ENCODE measurements at regions not wholly inside any gene's neighbourhood (a gene's known extent, or its start where the extent isn't known, plus 50 kb on each side); places are given as distances from the start of the nearest gene placed in this dataset.

DNA sequence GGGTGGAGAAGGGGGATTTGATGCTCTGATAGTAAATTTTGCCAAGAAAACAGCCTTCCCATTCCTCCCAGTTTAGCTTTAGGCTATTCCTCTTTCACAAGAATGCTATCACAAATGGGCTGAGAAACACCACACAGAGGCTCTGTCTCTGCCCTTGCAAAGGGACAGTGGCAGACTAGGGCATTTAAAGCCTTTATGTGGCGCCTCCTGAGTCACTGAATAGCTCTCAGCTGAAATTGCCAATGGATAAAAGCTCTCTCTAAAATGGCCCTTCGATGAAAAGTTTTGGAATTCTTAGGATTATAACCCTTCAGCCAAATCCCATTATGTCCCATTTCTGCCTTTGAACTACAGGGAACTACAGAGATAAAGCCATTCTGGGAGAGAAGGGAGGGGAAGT, 1000.4 kb downstream of the ADGRL2 start:
- no peak for TF ChIP-seq POLR2A (IDR thresholded peaks at IDR 0.05)
- TF ChIP-seq, protein P1, sequence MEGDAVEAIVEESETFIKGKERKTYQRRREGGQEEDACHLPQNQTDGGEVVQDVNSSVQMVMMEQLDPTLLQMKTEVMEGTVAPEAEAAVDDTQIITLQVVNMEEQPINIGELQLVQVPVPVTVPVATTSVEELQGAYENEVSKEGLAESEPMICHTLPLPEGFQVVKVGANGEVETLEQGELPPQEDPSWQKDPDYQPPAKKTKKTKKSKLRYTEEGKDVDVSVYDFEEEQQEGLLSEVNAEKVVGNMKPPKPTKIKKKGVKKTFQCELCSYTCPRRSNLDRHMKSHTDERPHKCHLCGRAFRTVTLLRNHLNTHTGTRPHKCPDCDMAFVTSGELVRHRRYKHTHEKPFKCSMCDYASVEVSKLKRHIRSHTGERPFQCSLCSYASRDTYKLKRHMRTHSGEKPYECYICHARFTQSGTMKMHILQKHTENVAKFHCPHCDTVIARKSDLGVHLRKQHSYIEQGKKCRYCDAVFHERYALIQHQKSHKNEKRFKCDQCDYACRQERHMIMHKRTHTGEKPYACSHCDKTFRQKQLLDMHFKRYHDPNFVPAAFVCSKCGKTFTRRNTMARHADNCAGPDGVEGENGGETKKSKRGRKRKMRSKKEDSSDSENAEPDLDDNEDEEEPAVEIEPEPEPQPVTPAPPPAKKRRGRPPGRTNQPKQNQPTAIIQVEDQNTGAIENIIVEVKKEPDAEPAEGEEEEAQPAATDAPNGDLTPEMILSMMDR (IDR thresholded peaks at IDR 0.05 in 4 of 5, conservative IDR thresholded peaks at IDR 0.05 in 1 of 5), result no peak

All from gastrocnemius medialis (tissue), 4 donors.